CD14-positive monocyte (primary cell): ENCODE measurements at regions not wholly inside any gene's neighbourhood (a gene's known extent, or its start where the extent isn't known, plus 50 kb on each side); places are given as distances from the start of the nearest gene placed in this dataset.

Source experiments
- DNase-seq, 3 donors: peaks; one replicate each; pipeline ENCODE4 v3.0.0-alpha.2; 2011 to 2022
- H2AFZ ChIP-seq: 2 replicates; pipeline ENCODE4 v1.6.0; 2012; ENCODE audit warnings: mild to moderate bottlenecking, low read depth, low read length, inconsistent platforms; ENCODE audit not compliant: insufficient read depth, poor library complexity, severe bottlenecking
- H3K27ac ChIP-seq, 2 donors: 1 replicate in 1 of 2; 2 replicates in 1 of 2; pipeline ENCODE4 v1.5.1; 2012 to 2013; ENCODE audit warnings: low read length in 2 of 2, control low read depth in 1 of 2, inconsistent platforms in 1 of 2, low read depth in 1 of 2, mild to moderate bottlenecking in 1 of 2
- H3K27me3 ChIP-seq, 2 donors: one replicate each; pipeline versions ENCODE4 v1.6.0 to v1.6.1; 2011 to 2013; ENCODE audit warnings: low read length in 2 of 2; ENCODE audit not compliant: control insufficient read depth in 2 of 2, insufficient read depth in 2 of 2
- H3K36me3 ChIP-seq, 2 donors: replicated peaks in 1 of 2; 1 replicate in 1 of 2; 2 replicates in 1 of 2; pipeline versions ENCODE4 v1.5.1 to v1.6.1; 2012 to 2013; ENCODE audit warnings: low read length in 2 of 2, control low read depth in 1 of 2, inconsistent platforms in 1 of 2, mild to moderate bottlenecking in 1 of 2; ENCODE audit not compliant: insufficient read depth in 2 of 2, control insufficient read depth in 1 of 2
- H3K4me1 ChIP-seq, 2 donors: 1 replicate in 1 of 2; 2 replicates in 1 of 2; pipeline versions ENCODE4 v1.5.1 to v1.6.1; 2012 to 2013; ENCODE audit warnings: low read length in 2 of 2, control low read depth in 1 of 2, inconsistent platforms in 1 of 2, mild to moderate bottlenecking in 1 of 2, moderate library complexity in 1 of 2; ENCODE audit not compliant: insufficient read depth in 2 of 2, control insufficient read depth in 1 of 2
- H3K4me2 ChIP-seq: replicated peaks from 2 replicates; pipeline ENCODE3; 2012; ENCODE audit warnings: low read length, moderate library complexity, mild to moderate bottlenecking; ENCODE audit not compliant: poor library complexity, severe bottlenecking; ENCODE audit errors: extremely low read depth
- H3K4me3 ChIP-seq, 3 experiments: fragments of 200-600 bp in 1 of 3; sonication (generic) in 1 of 3; replicated peaks in 1 of 3; 1 replicate in 2 of 3; 2 replicates in 1 of 3; pipeline ENCODE4 v1.5.1; 2011 to 2013; ENCODE audit warnings: low read length in 3 of 3, mild to moderate bottlenecking in 3 of 3, control low read depth in 2 of 3, low read depth in 2 of 3, inconsistent platforms in 1 of 3, moderate library complexity in 1 of 3
- H3K79me2 ChIP-seq: 2 replicates; pipeline ENCODE4 v1.6.0; 2012; ENCODE audit warnings: mild to moderate bottlenecking, control low read depth, inconsistent platforms, low read length, moderate library complexity; ENCODE audit not compliant: insufficient read depth
- H3K9ac ChIP-seq: 2 replicates; pipeline ENCODE4 v1.6.0; 2017; ENCODE audit warnings: low read length, mild to moderate bottlenecking; ENCODE audit not compliant: insufficient read depth, poor library complexity, severe bottlenecking
- H3K9me3 ChIP-seq, 2 donors: replicated peaks in 1 of 2; 1 replicate in 1 of 2; 2 replicates in 1 of 2; pipeline versions ENCODE4 v1.5.1 to v1.6.1; 2012 to 2013; ENCODE audit warnings: low read length in 2 of 2, control low read depth in 1 of 2; ENCODE audit not compliant: control insufficient read depth in 1 of 2, insufficient read depth in 1 of 2
- H4K20me1 ChIP-seq: 2 replicates; pipeline ENCODE4 v1.6.0; 2012; ENCODE audit warnings: mild to moderate bottlenecking, low read length, control low read depth, moderate library complexity; ENCODE audit not compliant: insufficient read depth
- H3K27ac Mint-ChIP-seq, 7 donors: one replicate each; pipeline ENCODE4 v1.8.0; 2020; ENCODE audit warnings: mild to moderate bottlenecking in 7 of 7, mixed read lengths in 7 of 7, moderate library complexity in 6 of 7, inconsistent platforms in 2 of 7
- H3K27me3 Mint-ChIP-seq, 3 donors: one replicate each; pipeline ENCODE4 v1.8.0; 2021 to 2022; ENCODE audit warnings: low read depth in 3 of 3, mild to moderate bottlenecking in 3 of 3, mixed read lengths in 3 of 3, moderate library complexity in 3 of 3, inconsistent platforms in 1 of 3
- H3K36me3 Mint-ChIP-seq, 2 donors: one replicate each; pipeline ENCODE4 v1.8.0; 2020; ENCODE audit warnings: mixed read lengths in 2 of 2, inconsistent platforms in 1 of 2, mild to moderate bottlenecking in 1 of 2
- H3K4me1 Mint-ChIP-seq: one replicate; pipeline ENCODE4 v1.8.0; 2020; ENCODE audit warnings: mild to moderate bottlenecking, mixed read lengths
- H3K4me3 Mint-ChIP-seq, 2 donors: one replicate each; pipeline ENCODE4 v1.8.0; 2020; ENCODE audit warnings: mild to moderate bottlenecking in 2 of 2, mixed read lengths in 2 of 2, moderate library complexity in 1 of 2
- H3K9me3 Mint-ChIP-seq, 7 donors: one replicate each; pipeline ENCODE4 v1.8.0; 2020 to 2022; ENCODE audit warnings: mixed read lengths in 7 of 7, mild to moderate bottlenecking in 6 of 7, moderate library complexity in 6 of 7, inconsistent platforms in 2 of 7
- WGBS: methylation state at CpG from one replicate; pipeline ENCODE4 v1.1.5; 2013; ENCODE audit warnings: missing lambda C conversion rate; ENCODE audit not compliant: insufficient coverage; 5-methylcytosine and 5-hydroxymethylcytosine counted together
- intact Hi-C, 2 donors: fragments of 100-400 bp; cut with micrococcal nuclease; formaldehyde crosslinking; loops; one replicate each; pipeline versions ENCODE4 v1.15.0 to v1.15.1; 2023
- TF ChIP-seq, protein P1 (sequence below): fragments of 200-600 bp; IDR thresholded peaks from one replicate; pipeline ENCODE4 v1.8.0; 2022; ENCODE audit warnings: antibody characterized with exemption, mild to moderate bottlenecking

DNA sequence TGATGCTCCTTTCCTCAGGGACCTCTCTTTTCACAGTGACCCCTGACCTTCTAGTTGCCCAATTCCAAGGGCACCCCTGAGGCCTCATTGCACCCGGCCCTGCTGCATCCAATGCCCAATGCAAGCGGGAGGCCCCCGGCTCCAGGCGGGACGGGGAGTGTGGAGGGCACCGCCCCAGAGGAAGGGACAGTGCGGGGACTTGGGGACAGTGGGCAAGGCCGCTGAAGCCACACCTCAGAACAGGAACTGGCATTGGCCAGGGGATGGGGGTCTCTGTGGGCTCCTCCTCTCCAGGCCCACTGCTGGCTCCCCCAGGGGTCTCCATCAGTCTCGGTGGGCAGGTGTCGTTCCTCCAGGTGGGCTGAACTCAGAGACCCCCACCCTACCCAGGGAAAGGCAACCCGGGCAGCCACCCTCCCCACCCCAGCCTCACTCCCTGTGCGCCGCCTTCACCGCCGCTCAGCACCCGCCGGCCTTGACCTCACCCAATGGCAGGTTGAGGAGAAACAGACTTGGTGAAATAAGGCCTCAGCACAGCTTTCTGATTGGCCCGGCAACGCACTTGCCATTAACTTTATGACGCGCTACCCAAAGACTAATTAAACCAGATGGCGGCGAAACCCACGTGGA lies 1312.0 kb downstream of the BRD1 start:
- intact Hi-C loops = no loop called here
- Histone ChIP-seq H3K79me2 (no peaks in the 10 kb centered on the region), H3K27ac (no peak overlapping the region), H3K36me3 (no peaks in the 10 kb centered on the region), H3K9me3 (no peaks in the 10 kb centered on the region), H3K4me1 (no peaks in the 10 kb centered on the region), H2AFZ (no peak overlapping the region), H3K9ac (no peak overlapping the region), H3K4me3 (no peak overlapping the region), H3K27me3 (no peaks in the 10 kb centered on the region), H3K4me2 (no peak overlapping the region), H4K20me1 (no peaks in the 10 kb centered on the region)
- 93% methylated on average over 12 of the region's 24 CpGs for WGBS
- H3K36me3 Mint-ChIP-seq = no peaks in the 10 kb centered on the region
- no peaks in the 10 kb centered on the region for H3K4me1 Mint-ChIP-seq
- peaks cover 0 to 1% (median 0%) of the 10 kb centered on the region in 7 donors for H3K9me3 Mint-ChIP-seq
- no peak for DNase-seq
- peaks cover 0 to 2% (median 1%) of the 10 kb centered on the region in 3 donors for H3K27me3 Mint-ChIP-seq
- TF ChIP-seq, protein P1, sequence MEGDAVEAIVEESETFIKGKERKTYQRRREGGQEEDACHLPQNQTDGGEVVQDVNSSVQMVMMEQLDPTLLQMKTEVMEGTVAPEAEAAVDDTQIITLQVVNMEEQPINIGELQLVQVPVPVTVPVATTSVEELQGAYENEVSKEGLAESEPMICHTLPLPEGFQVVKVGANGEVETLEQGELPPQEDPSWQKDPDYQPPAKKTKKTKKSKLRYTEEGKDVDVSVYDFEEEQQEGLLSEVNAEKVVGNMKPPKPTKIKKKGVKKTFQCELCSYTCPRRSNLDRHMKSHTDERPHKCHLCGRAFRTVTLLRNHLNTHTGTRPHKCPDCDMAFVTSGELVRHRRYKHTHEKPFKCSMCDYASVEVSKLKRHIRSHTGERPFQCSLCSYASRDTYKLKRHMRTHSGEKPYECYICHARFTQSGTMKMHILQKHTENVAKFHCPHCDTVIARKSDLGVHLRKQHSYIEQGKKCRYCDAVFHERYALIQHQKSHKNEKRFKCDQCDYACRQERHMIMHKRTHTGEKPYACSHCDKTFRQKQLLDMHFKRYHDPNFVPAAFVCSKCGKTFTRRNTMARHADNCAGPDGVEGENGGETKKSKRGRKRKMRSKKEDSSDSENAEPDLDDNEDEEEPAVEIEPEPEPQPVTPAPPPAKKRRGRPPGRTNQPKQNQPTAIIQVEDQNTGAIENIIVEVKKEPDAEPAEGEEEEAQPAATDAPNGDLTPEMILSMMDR = no peak
- peak overlapping the region in 1 of 7 donors; percentile 48 for H3K27ac Mint-ChIP-seq
- H3K4me3 Mint-ChIP-seq = no peak overlapping the region

DNA sequence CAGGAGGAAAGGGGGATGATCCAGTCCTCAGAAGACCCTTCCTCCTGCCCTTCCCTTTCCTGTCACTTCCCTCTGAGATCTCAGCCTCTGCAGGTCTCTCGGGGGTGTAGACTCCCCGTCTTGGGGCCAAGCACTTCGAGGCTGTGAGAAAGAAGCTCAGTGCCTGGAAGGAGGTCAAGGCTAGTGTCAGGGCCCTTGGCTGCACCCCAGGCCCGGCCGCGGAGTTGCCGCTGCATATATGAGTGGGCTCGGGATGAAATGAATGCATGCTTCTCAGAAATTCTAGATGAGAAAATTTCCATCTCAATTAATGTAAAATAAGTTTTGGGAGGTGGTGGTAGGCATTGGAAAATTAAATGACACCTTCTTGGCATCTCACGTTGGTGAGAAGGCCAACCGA lies 1313.7 kb downstream of the BRD1 start:
- 76% methylated on average over 4 of the region's 10 CpGs for WGBS
- no peak overlapping the region for H2AFZ ChIP-seq
- Mint-ChIP-seq H3K4me3 (no peak overlapping the region), H3K9me3 (peaks cover 0 to 1% (median 0%) of the 10 kb centered on the region in 7 donors), H3K27me3 (peaks cover 1 to 4% (median 2%) of the 10 kb centered on the region in 3 donors), H3K27ac (no peak overlapping the region), H3K4me1 (no peaks in the 10 kb centered on the region), H3K36me3 (no peaks in the 10 kb centered on the region)
- no peak for DNase-seq
- H3K9ac ChIP-seq = no peak overlapping the region
- TF ChIP-seq, protein P1 = no peak
- H3K79me2 ChIP-seq = no peaks in the 10 kb centered on the region
- H3K27ac ChIP-seq = no peak overlapping the region
- H3K4me2 ChIP-seq = no peak overlapping the region
- no peaks in the 10 kb centered on the region for H3K4me1 ChIP-seq
- H3K27me3 ChIP-seq = no peaks in the 10 kb centered on the region
- H3K9me3 ChIP-seq = no peaks in the 10 kb centered on the region
- intact Hi-C loops = no loop called here
- no peaks in the 10 kb centered on the region for H3K36me3 ChIP-seq
- H3K4me3 ChIP-seq = no peak overlapping the region
- no peaks in the 10 kb centered on the region for H4K20me1 ChIP-seq
